Smooth muscle cell (in vitro differentiated cells): ENCODE measurements at regions not wholly inside any gene's neighbourhood (a gene's known extent, or its start where the extent isn't known, plus 50 kb on each side); places are given as distances from the start of the nearest gene placed in this dataset.

Experiments
- DNase-seq: peaks from one replicate; lab custom pipeline; 2025; ENCODE audit not compliant: unreplicated experiment; lab: John Stamatoyannopoulos, UW
- H2AFZ ChIP-seq: fragments of 200-600 bp; sonication (generic); 2 replicates; pipeline ENCODE4 v1.6.0; 2016; ENCODE audit warnings: antibody characterized with exemption, low read depth, mild to moderate bottlenecking
- H3F3A ChIP-seq: fragments of 200-600 bp; sonication (generic); 2 replicates; pipeline ENCODE4 v1.6.0; 2017; ENCODE audit warnings: antibody characterized with exemption, low read depth
- H3K27ac ChIP-seq: fragments of 200-600 bp; sonication (generic); 2 replicates; pipeline ENCODE4 v1.5.1; 2016; ENCODE audit warnings: low read depth, mild to moderate bottlenecking
- H3K27me3 ChIP-seq: fragments of 200-600 bp; sonication (generic); 2 replicates; pipeline ENCODE4 v1.6.1; 2016; ENCODE audit warnings: low read depth, mild to moderate bottlenecking
- H3K36me3 ChIP-seq: fragments of 200-600 bp; sonication (generic); 2 replicates; pipeline ENCODE4 v1.5.1; 2016; ENCODE audit warnings: low read depth
- H3K4me1 ChIP-seq: fragments of 200-600 bp; sonication (generic); 2 replicates; pipeline ENCODE4 v1.5.1; 2016; ENCODE audit warnings: low read depth
- H3K4me2 ChIP-seq: fragments of 200-600 bp; sonication (generic); 2 replicates; pipeline ENCODE4 v1.6.0; 2016; ENCODE audit warnings: mild to moderate bottlenecking
- H3K4me3 ChIP-seq: fragments of 200-600 bp; sonication (generic); 2 replicates; pipeline ENCODE4 v1.5.1; 2016; ENCODE audit warnings: mild to moderate bottlenecking
- H3K79me2 ChIP-seq: fragments of 200-600 bp; sonication (generic); 2 replicates; pipeline ENCODE4 v1.6.0; 2016; ENCODE audit warnings: low read depth, mild to moderate bottlenecking
- H3K9ac ChIP-seq: fragments of 200-600 bp; sonication (generic); 2 replicates; pipeline ENCODE4 v1.6.0; 2016; ENCODE audit warnings: low read depth
- H3K9me3 ChIP-seq: fragments of 200-600 bp; sonication (generic); replicated peaks from 2 replicates; pipeline ENCODE4 v1.5.1; 2016; ENCODE audit warnings: low read depth
- H4K20me1 ChIP-seq: fragments of 200-600 bp; sonication (generic); 2 replicates; pipeline ENCODE4 v1.6.0; 2016; ENCODE audit warnings: low read depth
- WGBS: methylation state at CpG from one replicate; pipeline ENCODE4 v1.1.7; 2016; ENCODE audit warnings: low lambda C conversion rate; 5-methylcytosine and 5-hydroxymethylcytosine counted together
- TF ChIP-seq, protein P1 (sequence below): fragments of 200-600 bp; sonication (generic); IDR thresholded peaks from 2 replicates; pipeline ENCODE4 v1.5.1; 2017; ENCODE audit warnings: borderline replicate concordance, mild to moderate bottlenecking, antibody characterized with exemption; ENCODE audit not compliant: insufficient read depth, poor library complexity, severe bottlenecking

DNA sequence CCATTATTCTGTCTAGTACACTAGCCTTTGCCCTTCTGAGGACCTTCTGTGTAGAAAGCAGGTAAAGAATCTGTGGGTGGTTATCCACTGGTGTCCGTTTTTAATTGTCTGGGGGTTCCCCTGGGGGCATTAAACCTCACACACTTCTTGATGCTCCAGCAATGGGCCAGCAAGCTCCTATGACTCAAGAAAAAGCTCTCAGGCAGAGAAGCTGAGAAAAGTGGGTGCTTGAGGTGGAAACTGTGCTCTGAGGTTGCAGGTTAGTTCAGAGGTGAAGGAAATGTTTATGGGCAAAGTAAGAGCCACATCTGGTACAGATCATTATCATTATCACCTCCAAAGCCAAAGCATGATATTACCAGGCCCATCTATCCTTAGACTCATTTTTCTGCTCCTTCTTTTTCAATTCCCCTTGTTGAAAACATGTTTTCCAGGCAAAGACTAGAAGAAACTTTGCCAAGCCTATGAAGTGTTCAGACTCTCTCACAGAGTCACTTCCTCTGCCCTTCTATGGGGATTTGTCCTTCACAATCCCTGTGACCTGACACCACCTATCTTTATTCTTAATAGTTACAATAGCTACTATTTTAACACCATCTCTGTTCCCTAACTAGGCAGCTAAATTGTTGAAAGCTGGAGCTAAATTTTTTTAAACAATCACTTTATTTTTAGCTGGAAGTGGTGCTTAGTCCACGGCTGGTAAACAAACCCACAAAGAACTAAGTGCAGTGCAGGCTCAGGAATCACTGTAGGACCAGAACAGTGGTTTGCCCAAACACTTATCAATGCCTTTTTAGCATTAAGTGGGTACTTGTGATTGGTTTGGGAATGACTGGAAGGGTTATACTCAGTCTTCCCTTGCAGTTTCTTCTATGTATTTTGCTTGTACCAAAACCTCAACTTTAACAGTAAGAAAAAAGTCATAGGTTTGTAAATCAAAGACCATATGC lies 512.8 kb upstream of the POU3F3 start:
- H3K9ac ChIP-seq: no peak overlapping the region
- 79% methylated on average over 2 of the region's 2 CpGs for WGBS
- H3K36me3 ChIP-seq: no peaks in the 10 kb centered on the region
- H3K27me3 ChIP-seq: no peaks in the 10 kb centered on the region
- H4K20me1 ChIP-seq: no peaks in the 10 kb centered on the region
- no peaks in the 10 kb centered on the region for H3K4me1 ChIP-seq
- H3K27ac ChIP-seq: no peak overlapping the region
- H3K79me2 ChIP-seq: no peaks in the 10 kb centered on the region
- no peak for DNase-seq
- H3K4me2 ChIP-seq: no peak overlapping the region
- H3K4me3 ChIP-seq: no peak overlapping the region
- TF ChIP-seq, protein P1, sequence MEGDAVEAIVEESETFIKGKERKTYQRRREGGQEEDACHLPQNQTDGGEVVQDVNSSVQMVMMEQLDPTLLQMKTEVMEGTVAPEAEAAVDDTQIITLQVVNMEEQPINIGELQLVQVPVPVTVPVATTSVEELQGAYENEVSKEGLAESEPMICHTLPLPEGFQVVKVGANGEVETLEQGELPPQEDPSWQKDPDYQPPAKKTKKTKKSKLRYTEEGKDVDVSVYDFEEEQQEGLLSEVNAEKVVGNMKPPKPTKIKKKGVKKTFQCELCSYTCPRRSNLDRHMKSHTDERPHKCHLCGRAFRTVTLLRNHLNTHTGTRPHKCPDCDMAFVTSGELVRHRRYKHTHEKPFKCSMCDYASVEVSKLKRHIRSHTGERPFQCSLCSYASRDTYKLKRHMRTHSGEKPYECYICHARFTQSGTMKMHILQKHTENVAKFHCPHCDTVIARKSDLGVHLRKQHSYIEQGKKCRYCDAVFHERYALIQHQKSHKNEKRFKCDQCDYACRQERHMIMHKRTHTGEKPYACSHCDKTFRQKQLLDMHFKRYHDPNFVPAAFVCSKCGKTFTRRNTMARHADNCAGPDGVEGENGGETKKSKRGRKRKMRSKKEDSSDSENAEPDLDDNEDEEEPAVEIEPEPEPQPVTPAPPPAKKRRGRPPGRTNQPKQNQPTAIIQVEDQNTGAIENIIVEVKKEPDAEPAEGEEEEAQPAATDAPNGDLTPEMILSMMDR: no peak
- H2AFZ ChIP-seq: no peak overlapping the region
- no peaks in the 10 kb centered on the region for H3F3A ChIP-seq
- H3K9me3 ChIP-seq: no peaks in the 10 kb centered on the region

DNA sequence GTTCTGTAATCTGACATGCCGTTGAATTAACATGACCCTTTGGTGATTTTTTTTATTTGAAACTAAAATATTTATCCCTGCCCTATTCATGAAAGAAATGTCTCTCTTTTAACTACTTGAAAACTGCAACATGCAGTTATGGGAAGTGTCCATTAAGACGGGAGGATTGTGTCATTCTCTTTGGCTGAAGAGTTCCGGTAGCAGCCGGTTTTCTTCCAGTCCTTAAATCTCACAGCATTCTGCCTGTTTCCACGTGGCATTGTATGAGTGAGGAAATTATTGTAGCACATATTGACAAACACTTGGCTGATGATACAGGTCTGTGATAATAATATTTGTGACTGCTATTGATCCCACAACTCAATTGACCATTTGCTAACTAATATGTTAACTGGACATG lies 509.6 kb upstream of the POU3F3 start:
- Histone ChIP-seq H3K36me3 (no peaks in the 10 kb centered on the region), H3K27me3 (no peaks in the 10 kb centered on the region), H3K9ac (no peak overlapping the region), H3K4me1 (no peaks in the 10 kb centered on the region), H3K79me2 (no peaks in the 10 kb centered on the region), H3F3A (no peaks in the 10 kb centered on the region), H3K9me3 (no peaks in the 10 kb centered on the region), H2AFZ (no peak overlapping the region), H3K4me3 (no peak overlapping the region), H3K4me2 (no peak overlapping the region), H4K20me1 (no peaks in the 10 kb centered on the region), H3K27ac (no peak overlapping the region)
- 87% methylated on average over 5 of the region's 5 CpGs for WGBS
- DNase-seq: no peak
- TF ChIP-seq, protein P1: no peak

DNA sequence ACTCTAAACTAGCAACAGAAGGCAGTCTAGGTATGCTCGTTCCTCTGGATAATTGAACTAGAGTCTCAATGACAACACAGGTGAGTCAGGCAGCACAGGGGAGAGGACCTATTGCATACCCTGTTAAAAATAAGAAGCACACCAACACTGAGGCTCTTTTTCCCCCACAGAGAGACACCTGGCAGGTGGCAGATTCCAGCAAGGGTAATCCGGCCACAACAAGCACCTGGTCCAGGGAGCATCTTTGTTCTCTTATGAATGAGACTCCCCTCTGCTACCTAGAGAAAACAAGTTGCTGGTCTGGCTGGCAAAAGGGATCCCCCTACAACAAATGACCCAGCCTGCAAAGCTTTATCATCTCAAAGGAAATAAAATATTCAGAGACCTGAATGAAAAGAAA lies 508.9 kb upstream of the POU3F3 start:
- Histone ChIP-seq H3K9me3 (no peaks in the 10 kb centered on the region), H3K27ac (no peak overlapping the region), H3K4me2 (no peak overlapping the region), H3K36me3 (no peaks in the 10 kb centered on the region), H3K4me1 (no peaks in the 10 kb centered on the region), H3K4me3 (no peak overlapping the region), H3K27me3 (no peaks in the 10 kb centered on the region), H2AFZ (no peak overlapping the region), H3F3A (no peaks in the 10 kb centered on the region), H3K79me2 (no peaks in the 10 kb centered on the region), H3K9ac (no peak overlapping the region), H4K20me1 (no peaks in the 10 kb centered on the region)
- TF ChIP-seq, protein P1: no peak
- 85% methylated on average over 2 of the region's 2 CpGs for WGBS
- no peak for DNase-seq

GRCh38 chr2:104358122-104358521 lies 495.8 kb upstream of the POU3F3 start:
- H3K36me3 ChIP-seq: no peaks in the 10 kb centered on the region
- H3F3A ChIP-seq: no peaks in the 10 kb centered on the region
- TF ChIP-seq, protein P1: no peak
- WGBS: 90% methylated on average over 5 of the region's 5 CpGs
- H3K4me1 ChIP-seq: no peaks in the 10 kb centered on the region
- H3K4me2 ChIP-seq: no peak overlapping the region
- no peak overlapping the region for H3K9ac ChIP-seq
- H4K20me1 ChIP-seq: no peaks in the 10 kb centered on the region
- H3K9me3 ChIP-seq: no peaks in the 10 kb centered on the region
- no peak overlapping the region for H2AFZ ChIP-seq
- no peaks in the 10 kb centered on the region for H3K27me3 ChIP-seq
- H3K27ac ChIP-seq: no peak overlapping the region
- no peak for DNase-seq
- H3K4me3 ChIP-seq: no peak overlapping the region
- no peaks in the 10 kb centered on the region for H3K79me2 ChIP-seq
